Endothelial cell of umbilical vein (primary cell): ENCODE measurements at regions not wholly inside any gene's neighbourhood (a gene's known extent, or its start where the extent isn't known, plus 50 kb on each side); places are given as distances from the start of the nearest gene placed in this dataset.
A peak's percentile ranks its signal among the peaks of the same experiment; 100 is the strongest.

Source experiments
- BruUV-seq: library from RNA; stranded (reverse); fragments of 400-500 nt; replicated peaks from 2 replicates; lab custom pipeline; 2021; lab: Mats Ljungman, UMichigan
- CTCF ChIA-PET: fragments of 300-600, 350-600 bp; sonication (Branson Sonifier 250); formaldehyde crosslinking; loops from one replicate; lab custom pipeline; 2021; ENCODE audit warnings: antibody characterized with exemption, inconsistent platforms; lab: Charles Lee
- POLR2A ChIA-PET: fragments of 300-600, 350-600 bp; sonication (Branson Sonifier 250); formaldehyde crosslinking; loops from one replicate; lab custom pipeline; 2021; ENCODE audit warnings: antibody characterized with exemption, inconsistent platforms; lab: Charles Lee
- DNase-seq: peaks from one replicate; pipeline ENCODE4 v3.0.0-alpha.2; 2011; ENCODE audit warnings: low read depth, low spot score
- FAIRE-seq: peaks from 2 replicates; lab custom pipeline; 2011; peaks lifted over from hg19 to GRCh38; lab: Jason Lieb, UNC
- H2AFZ ChIP-seq: 2 replicates; pipeline ENCODE4 v1.6.0; 2012; ENCODE audit warnings: low read depth, low read length, control low read depth, inconsistent platforms
- H3K27ac ChIP-seq: 2 replicates; pipeline ENCODE4 v1.5.1; 2011; ENCODE audit warnings: low read depth, mild to moderate bottlenecking, control low read depth, low read length, moderate library complexity; ENCODE audit not compliant: insufficient read depth
- H3K27me3 ChIP-seq, 2 experiments: 2 replicates each; pipeline versions ENCODE4 v1.6.0 to v1.6.1; 2011; ENCODE audit warnings: low read length in 2 of 2, mixed read lengths in 1 of 2; ENCODE audit not compliant: control insufficient read depth in 2 of 2, insufficient read depth in 2 of 2
- H3K36me3 ChIP-seq, 2 experiments: 2 replicates in 1 of 2; 3 replicates in 1 of 2; pipeline ENCODE4 v1.5.1; 2011; ENCODE audit warnings: low read length in 2 of 2, mild to moderate bottlenecking in 1 of 2, moderate library complexity in 1 of 2; ENCODE audit not compliant: control insufficient read depth in 2 of 2, insufficient read depth in 2 of 2; ENCODE audit errors: extremely low read depth in 1 of 2
- H3K4me1 ChIP-seq: 3 replicates; pipeline ENCODE4 v1.5.1; 2011; ENCODE audit warnings: mild to moderate bottlenecking, low read length; ENCODE audit not compliant: control insufficient read depth, insufficient read depth; ENCODE audit errors: extremely low read depth
- H3K4me2 ChIP-seq: 2 replicates; pipeline ENCODE4 v1.6.1; 2011; ENCODE audit warnings: low read length, control low read depth, mixed read lengths; ENCODE audit not compliant: insufficient read depth
- H3K4me3 ChIP-seq, 3 experiments: fragments of 200-600 bp in 1 of 3; sonication (generic), shearing (Covaris generic) in 1 of 3; replicated peaks in 1 of 3; 2 replicates each; pipeline ENCODE4 v1.5.1; 2011 to 2016; ENCODE audit warnings: control low read depth in 3 of 3, low read length in 3 of 3, mild to moderate bottlenecking in 2 of 3, inconsistent platforms in 1 of 3, low read depth in 1 of 3, moderate library complexity in 1 of 3; ENCODE audit not compliant: insufficient read depth in 1 of 3
- H3K79me2 ChIP-seq: 2 replicates; pipeline ENCODE4 v1.6.0; 2012; ENCODE audit warnings: low read length, inconsistent platforms; ENCODE audit not compliant: control insufficient read depth, insufficient read depth
- H3K9ac ChIP-seq: replicated peaks from 2 replicates; pipeline ENCODE3; 2011; ENCODE audit warnings: low read length, control low read depth; ENCODE audit not compliant: insufficient read depth; ENCODE audit errors: extremely low read depth
- H3K9me1 ChIP-seq: replicated peaks from 3 replicates; pipeline ENCODE4 v1.6.0; 2011; ENCODE audit warnings: mild to moderate bottlenecking, low read length; ENCODE audit not compliant: control insufficient read depth, insufficient read depth; ENCODE audit errors: extremely low read depth
- H3K9me3 ChIP-seq: replicated peaks from 2 replicates; pipeline ENCODE4 v1.5.1; 2012; ENCODE audit warnings: low read length, inconsistent platforms; ENCODE audit not compliant: control insufficient read depth, insufficient read depth
- H4K20me1 ChIP-seq: replicated peaks from 2 replicates; pipeline ENCODE3; 2011; ENCODE audit warnings: mild to moderate bottlenecking, low read length; ENCODE audit not compliant: control insufficient read depth, insufficient read depth; ENCODE audit errors: extremely low read depth
- CTCF ChIP-seq, 2 donors: IDR thresholded peaks; 1 replicate in 1 of 2; 2 replicates in 1 of 2; pipeline ENCODE4 v1.5.1; 2011; ENCODE audit warnings: low read length in 2 of 2, mild to moderate bottlenecking in 2 of 2, moderate library complexity in 2 of 2, control low read depth in 1 of 2, inconsistent platforms in 1 of 2, low read depth in 1 of 2; ENCODE audit not compliant: insufficient read depth in 1 of 2; ENCODE audit errors: extremely low read depth in 1 of 2
- EZH2 ChIP-seq: IDR thresholded peaks from 2 replicates; pipeline ENCODE4 v1.6.1; 2012; ENCODE audit warnings: borderline replicate concordance, low read depth, mild to moderate bottlenecking, moderate library complexity, low read length, inconsistent platforms; ENCODE audit not compliant: severe bottlenecking
- FOS ChIP-seq: IDR thresholded peaks from 2 replicates; pipeline ENCODE4 v1.6.1; 2011; ENCODE audit warnings: mild to moderate bottlenecking, low read length, moderate library complexity, borderline replicate concordance; ENCODE audit not compliant: insufficient read depth
- GATA2 ChIP-seq: IDR thresholded peaks from 2 replicates; pipeline ENCODE4 v1.7.0; 2011; ENCODE audit warnings: low read depth, mild to moderate bottlenecking, moderate library complexity, mixed read lengths, low read length; ENCODE audit not compliant: insufficient read length, insufficient read depth
- JUN ChIP-seq: IDR thresholded peaks from 2 replicates; pipeline ENCODE4 v1.6.1; 2011; ENCODE audit warnings: borderline replicate concordance, low read depth; ENCODE audit not compliant: insufficient read length, insufficient read depth
- MAX ChIP-seq: IDR thresholded peaks from 2 replicates; pipeline ENCODE4 v1.6.1; 2011; ENCODE audit not compliant: insufficient read depth, insufficient read length
- MYC ChIP-seq: IDR thresholded peaks from one replicate; pipeline ENCODE4 v1.6.1; 2011; ENCODE audit warnings: mild to moderate bottlenecking, low read depth, low read length
- POLR2A ChIP-seq: IDR thresholded peaks from 2 replicates; pipeline ENCODE4 v1.6.1; 2012; ENCODE audit warnings: low read depth, mild to moderate bottlenecking, control low read depth, low read length
- POLR2AphosphoS5 ChIP-seq: IDR thresholded peaks from 2 replicates; pipeline ENCODE4 v1.6.1; 2012; ENCODE audit warnings: low read depth, mild to moderate bottlenecking, control low read depth, low read length, moderate library complexity; ENCODE audit not compliant: insufficient read depth
- dilution Hi-C: fragments of 300-500 bp; cut with MboI; formaldehyde crosslinking; loops from one replicate; pipeline ENCODE4 v1.15.0; 2019; ENCODE audit warnings: low sequenced_read_pairs; ENCODE audit not compliant: extremely low pct_ligation_motif_present
- intact Hi-C: fragments of 100-400 bp; cut with micrococcal nuclease; formaldehyde crosslinking; loops from one replicate; pipeline ENCODE4 v1.10.0; 2022

GRCh38 chr15:20341901-20342600 lies 199.5 kb downstream of the GOLGA6L6 start:
- TF ChIP-seq MYC (no peak), EZH2 (no peak), GATA2 (no peak), POLR2A (no peak), CTCF (IDR thresholded peaks at IDR 0.05; ENCODE audit: extremely low read depth in 1 of 2, insufficient read depth in 1 of 2, low read depth in 1 of 2, low read length in 2 of 2) (no peak), POLR2AphosphoS5 (no peak), FOS (no peak), MAX (no peak), JUN (no peak)
- DNase-seq: peak; percentile 3
- H3K27ac ChIP-seq: no peak overlapping the region
- dilution Hi-C loops (no loop called here), intact Hi-C loops (no loop called here)
- H3K79me2 ChIP-seq: no peaks in the 10 kb centered on the region
- no peak overlapping the region for H2AFZ ChIP-seq
- POLR2A ChIA-PET: no interaction called here
- no peaks in the 10 kb centered on the region for H3K27me3 ChIP-seq
- H3K9ac ChIP-seq: no peak overlapping the region
- H3K4me1 ChIP-seq: no peaks in the 10 kb centered on the region
- no peaks in the 10 kb centered on the region for H3K9me1 ChIP-seq
- H3K4me3 ChIP-seq: no peak overlapping the region
- no peak overlapping the region for H3K4me2 ChIP-seq
- no peaks in the 10 kb centered on the region for H4K20me1 ChIP-seq
- BruUV-seq: no TSS peak
- no peaks in the 10 kb centered on the region for H3K36me3 ChIP-seq
- CTCF ChIA-PET: no interaction called here
- peaks cover 55% of the 10 kb centered on the region for H3K9me3 ChIP-seq
- no peak for FAIRE-seq
